Activated CD8-positive, alpha-beta memory T cell treated with anti-CD3 and anti-CD28 coated beads, Interleukin-2, amount 10 ng/mL, durations not matched to agents 7 days and 5 days (primary cell): ENCODE measurements at regions not wholly inside any gene's neighbourhood (a gene's known extent, or its start where the extent isn't known, plus 50 kb on each side); places are given as distances from the start of the nearest gene placed in this dataset.

Experiments
- ATAC-seq: fragments of 150-1000 bp; cut with Tn5 transposase; one replicate; pipeline ENCODE4 v1.10.0; 2021; ENCODE audit warnings: moderate library complexity
- CTCF ChIA-PET: fragments of 350-600 bp; sonication (Branson Sonifier 250); formaldehyde crosslinking; loops from one replicate; lab custom pipeline; 2021; ENCODE audit warnings: antibody characterized with exemption; lab: Charles Lee
- DNase-seq: peaks from one replicate; pipeline ENCODE4 v3.0.0-alpha.2; 2020
- H3K27ac Mint-ChIP-seq: one replicate; pipeline ENCODE4 v1.8.0; 2021; ENCODE audit warnings: mild to moderate bottlenecking, mixed read lengths
- H3K27me3 Mint-ChIP-seq: one replicate; pipeline ENCODE4 v1.8.0; 2021; ENCODE audit warnings: mixed read lengths
- H3K36me3 Mint-ChIP-seq: one replicate; pipeline ENCODE4 v1.8.0; 2021; ENCODE audit warnings: mild to moderate bottlenecking, mixed read lengths
- H3K4me1 Mint-ChIP-seq: one replicate; pipeline ENCODE4 v1.8.0; 2021; ENCODE audit warnings: mixed read lengths
- H3K4me3 Mint-ChIP-seq: one replicate; pipeline ENCODE4 v1.8.0; 2021; ENCODE audit warnings: mild to moderate bottlenecking, moderate library complexity, mixed read lengths
- H3K9me3 Mint-ChIP-seq: one replicate; pipeline ENCODE4 v1.8.0; 2022; ENCODE audit warnings: low read depth, mixed read lengths

GRCh38 chr22:49507607-49508292, 319.9 kb downstream of the BRD1 start:
- ATAC-seq (no peak), DNase-seq (no peak)
- peaks cover 14% of the 10 kb centered on the region for H3K4me1 Mint-ChIP-seq
- no peak overlapping the region for H3K4me3 Mint-ChIP-seq
- no peaks in the 10 kb centered on the region for H3K27me3 Mint-ChIP-seq
- H3K9me3 Mint-ChIP-seq = peaks cover 9% of the 10 kb centered on the region
- peaks cover 9% of the 10 kb centered on the region for H3K36me3 Mint-ChIP-seq
- H3K27ac Mint-ChIP-seq = no peak overlapping the region
- CTCF ChIA-PET = no interaction called here

GRCh38 chr22:49506010-49506400, 321.7 kb downstream of the BRD1 start:
- peaks cover 7% of the 10 kb centered on the region for H3K9me3 Mint-ChIP-seq
- no peak for ATAC-seq
- DNase-seq = no peak
- H3K36me3 Mint-ChIP-seq = peaks cover 5% of the 10 kb centered on the region
- no peak overlapping the region for H3K4me3 Mint-ChIP-seq
- peaks cover 2% of the 10 kb centered on the region for H3K4me1 Mint-ChIP-seq
- no peak overlapping the region for H3K27ac Mint-ChIP-seq
- CTCF ChIA-PET = interaction anchor here (0.5 kb wide), 1 partner anchor 43 kb away, joined by 3 read pairs; no protein-coding TSS in a partner anchor
- H3K27me3 Mint-ChIP-seq = no peaks in the 10 kb centered on the region

DNA sequence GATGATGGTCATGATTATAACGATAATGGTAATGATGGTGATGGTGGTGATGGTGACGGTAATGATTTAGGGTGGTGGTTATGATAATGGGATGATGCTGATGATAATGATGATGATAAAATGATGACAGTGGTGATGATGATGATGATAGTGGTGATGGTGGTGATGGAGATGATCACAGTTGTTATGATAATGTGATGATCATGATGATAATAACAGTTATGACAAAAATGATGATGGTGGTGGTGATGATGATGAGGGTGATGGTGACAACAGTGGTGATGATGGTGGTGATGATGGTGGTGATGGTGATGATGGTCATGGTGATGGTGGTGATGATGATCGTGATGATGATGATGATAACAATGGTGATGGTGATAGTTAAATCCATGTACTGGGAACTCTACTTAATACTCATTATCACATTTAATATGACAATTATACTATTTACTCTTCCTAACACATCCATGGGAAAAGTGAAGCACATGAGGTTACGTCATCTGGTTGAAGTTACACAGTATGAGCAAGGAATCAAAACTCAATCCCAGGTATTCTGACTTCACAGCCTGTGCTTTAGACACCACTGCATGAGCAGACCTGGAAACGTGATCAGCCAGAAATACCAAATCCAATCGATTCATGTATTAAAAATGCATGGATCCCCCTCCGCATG, 322.2 kb downstream of the BRD1 start:
- Mint-ChIP-seq H3K4me3 (no peak overlapping the region), H3K9me3 (peaks cover 4% of the 10 kb centered on the region), H3K27me3 (no peaks in the 10 kb centered on the region), H3K4me1 (no peaks in the 10 kb centered on the region), H3K36me3 (peaks cover 3% of the 10 kb centered on the region), H3K27ac (no peak overlapping the region)
- ATAC-seq = no peak
- DNase-seq = no peak
- CTCF ChIA-PET = no interaction called here

GRCh38 chr22:49503896-49504521, 323.7 kb downstream of the BRD1 start:
- no peak for DNase-seq
- H3K27me3 Mint-ChIP-seq = no peaks in the 10 kb centered on the region
- CTCF ChIA-PET = no interaction called here
- no peak overlapping the region for H3K4me3 Mint-ChIP-seq
- ATAC-seq = no peak
- no peaks in the 10 kb centered on the region for H3K4me1 Mint-ChIP-seq
- H3K9me3 Mint-ChIP-seq = peaks cover 2% of the 10 kb centered on the region
- no peaks in the 10 kb centered on the region for H3K36me3 Mint-ChIP-seq
- H3K27ac Mint-ChIP-seq = no peak overlapping the region

- no peaks in the 10 kb centered on the region for H3K36me3 Mint-ChIP-seq
- DNase-seq = no peak
- H3K27me3 Mint-ChIP-seq = no peaks in the 10 kb centered on the region
Measured at GRCh38 chr22:49503321-49503720, 324.4 kb downstream of the BRD1 start.

GRCh38 chr22:49502126-49502826, 325.4 kb downstream of the BRD1 start:
- H3K27ac Mint-ChIP-seq = no peak overlapping the region
- no peaks in the 10 kb centered on the region for H3K36me3 Mint-ChIP-seq
- H3K4me1 Mint-ChIP-seq = no peaks in the 10 kb centered on the region
- no peak overlapping the region for H3K4me3 Mint-ChIP-seq
- no peaks in the 10 kb centered on the region for H3K27me3 Mint-ChIP-seq
- DNase-seq (no peak), ATAC-seq (no peak)
- CTCF ChIA-PET = no interaction called here
- no peaks in the 10 kb centered on the region for H3K9me3 Mint-ChIP-seq

More at GRCh38 chr22:49503321-49503720, 324.4 kb downstream of the BRD1 start:
- Mint-ChIP-seq H3K4me1 (no peaks in the 10 kb centered on the region), H3K9me3 (peaks cover 2% of the 10 kb centered on the region), H3K27ac (no peak overlapping the region), H3K4me3 (no peak overlapping the region)
- no peak for ATAC-seq
- CTCF ChIA-PET = no interaction called here

DNA sequence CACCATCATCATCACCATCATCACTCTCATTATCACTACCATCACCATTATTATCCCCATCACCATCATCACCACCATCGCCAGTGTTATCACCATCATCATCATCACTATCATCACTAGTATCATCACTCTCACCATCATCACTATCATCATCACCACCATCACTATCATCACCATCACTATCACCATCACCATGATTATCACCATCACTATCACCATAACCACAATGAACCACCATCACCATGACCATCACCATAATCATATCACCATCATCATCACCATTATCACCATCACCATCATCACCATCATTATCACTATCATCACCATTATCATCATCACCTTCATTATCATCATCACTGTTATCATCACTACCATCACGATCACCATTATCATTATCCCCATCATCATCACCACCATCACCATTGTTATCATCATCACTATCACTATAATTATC, 326.7 kb downstream of the BRD1 start:
- Mint-ChIP-seq H3K9me3 (no peaks in the 10 kb centered on the region), H3K4me3 (no peak overlapping the region), H3K4me1 (no peaks in the 10 kb centered on the region), H3K27me3 (no peaks in the 10 kb centered on the region), H3K36me3 (no peaks in the 10 kb centered on the region), H3K27ac (no peak overlapping the region)
- ATAC-seq (no peak), DNase-seq (no peak)
- CTCF ChIA-PET = no interaction called here

GRCh38 chr22:49500076-49500460, 327.6 kb downstream of the BRD1 start:
- Mint-ChIP-seq H3K9me3 (no peaks in the 10 kb centered on the region), H3K27me3 (no peaks in the 10 kb centered on the region), H3K27ac (no peak overlapping the region), H3K4me1 (no peaks in the 10 kb centered on the region), H3K4me3 (no peak overlapping the region), H3K36me3 (no peaks in the 10 kb centered on the region)
- CTCF ChIA-PET = no interaction called here
- DNase-seq (no peak), ATAC-seq (no peak)

GRCh38 chr22:49499433-49500075, 328.1 kb downstream of the BRD1 start:
- H3K9me3 Mint-ChIP-seq = no peaks in the 10 kb centered on the region
- CTCF ChIA-PET = no interaction called here
- H3K36me3 Mint-ChIP-seq = no peaks in the 10 kb centered on the region
- DNase-seq (no peak), ATAC-seq (no peak)
- no peaks in the 10 kb centered on the region for H3K4me1 Mint-ChIP-seq
- no peak overlapping the region for H3K4me3 Mint-ChIP-seq
- no peaks in the 10 kb centered on the region for H3K27me3 Mint-ChIP-seq
- no peak overlapping the region for H3K27ac Mint-ChIP-seq

DNA sequence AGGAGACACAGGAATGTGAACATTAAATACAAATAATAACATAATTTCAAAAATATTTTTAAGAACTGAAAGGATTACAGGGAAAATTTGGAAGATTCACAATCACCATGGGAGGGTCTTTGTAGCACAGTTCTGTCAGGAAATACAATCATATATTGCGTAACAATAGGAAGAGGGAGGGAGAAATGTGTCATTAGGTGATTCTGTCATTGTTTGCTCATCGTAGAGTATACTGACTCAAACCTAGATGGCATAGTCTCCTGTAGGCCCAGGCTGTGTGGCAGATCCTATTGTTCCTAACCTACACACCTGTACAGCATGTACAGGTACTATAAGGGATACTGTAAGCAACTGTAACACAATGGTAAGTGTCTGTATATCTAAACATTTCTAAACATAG, 330.4 kb downstream of the BRD1 start:
- Mint-ChIP-seq H3K36me3 (no peaks in the 10 kb centered on the region), H3K4me1 (no peaks in the 10 kb centered on the region), H3K27me3 (no peaks in the 10 kb centered on the region), H3K9me3 (no peaks in the 10 kb centered on the region), H3K4me3 (no peak overlapping the region), H3K27ac (no peak overlapping the region)
- DNase-seq (no peak), ATAC-seq (no peak)
- CTCF ChIA-PET = no interaction called here

DNA sequence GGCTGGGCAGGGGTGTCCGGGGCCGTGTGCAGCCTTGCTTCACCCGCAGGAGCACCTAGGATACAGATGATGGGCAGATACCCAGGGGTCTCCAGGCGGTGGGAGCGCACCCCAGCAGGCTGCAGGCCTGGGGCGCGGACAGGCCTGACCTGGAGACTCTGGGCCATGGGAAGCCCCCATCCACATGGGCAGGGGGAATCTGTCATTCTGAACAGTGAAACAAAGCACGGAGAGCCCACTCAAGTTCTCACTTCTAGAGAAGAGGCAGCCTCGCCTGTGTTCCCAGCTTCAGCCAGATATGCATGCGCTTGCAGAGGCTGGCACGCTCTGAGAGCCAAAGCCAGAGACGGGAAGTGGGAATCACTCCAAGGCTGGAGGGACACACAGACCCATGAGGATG, 333.1 kb downstream of the BRD1 start:
- DNase-seq = no peak
- Mint-ChIP-seq H3K4me3 (no peak overlapping the region), H3K36me3 (no peaks in the 10 kb centered on the region), H3K9me3 (no peaks in the 10 kb centered on the region), H3K27ac (no peak overlapping the region), H3K27me3 (no peaks in the 10 kb centered on the region), H3K4me1 (no peaks in the 10 kb centered on the region)
- CTCF ChIA-PET = no interaction called here
- ATAC-seq = no peak

DNA sequence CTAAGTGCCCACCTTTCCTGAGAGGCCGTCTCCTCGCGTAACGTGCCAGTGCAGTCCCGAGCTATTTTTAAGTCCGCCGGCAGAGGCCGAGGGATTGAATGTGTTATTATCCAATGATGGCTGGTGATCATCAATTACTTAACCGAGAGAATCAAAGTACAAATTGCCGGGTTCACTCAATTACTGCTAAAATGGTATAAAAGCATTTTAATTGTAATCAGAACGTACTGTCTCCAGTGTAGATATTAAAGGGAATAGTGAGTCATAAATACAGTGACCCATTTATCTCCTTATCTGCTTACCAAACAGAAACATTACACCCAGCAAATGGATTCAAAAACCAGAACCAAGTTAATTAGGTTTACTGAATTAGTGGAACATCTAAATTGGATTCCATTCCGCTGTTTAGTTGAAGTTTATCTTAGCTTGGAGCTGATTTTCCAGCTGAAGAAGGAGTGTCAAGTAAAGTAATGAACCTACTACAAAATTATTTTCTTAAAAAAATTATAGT, 334.9 kb downstream of the BRD1 start:
- H3K27me3 Mint-ChIP-seq = no peaks in the 10 kb centered on the region
- ATAC-seq (no peak), DNase-seq (no peak)
- H3K27ac Mint-ChIP-seq = no peak overlapping the region
- no peaks in the 10 kb centered on the region for H3K9me3 Mint-ChIP-seq
- CTCF ChIA-PET = no interaction called here
- H3K4me3 Mint-ChIP-seq = no peak overlapping the region
- H3K36me3 Mint-ChIP-seq = no peaks in the 10 kb centered on the region
- H3K4me1 Mint-ChIP-seq = no peaks in the 10 kb centered on the region

- H3K9me3 Mint-ChIP-seq = no peaks in the 10 kb centered on the region
- CTCF ChIA-PET = no interaction called here
- H3K4me3 Mint-ChIP-seq = no peak overlapping the region
- ATAC-seq (no peak), DNase-seq (no peak)
- H3K27ac Mint-ChIP-seq = no peak overlapping the region
- no peaks in the 10 kb centered on the region for H3K27me3 Mint-ChIP-seq
- H3K4me1 Mint-ChIP-seq = no peaks in the 10 kb centered on the region
- no peaks in the 10 kb centered on the region for H3K36me3 Mint-ChIP-seq
Measured at GRCh38 chr22:49492308-49492707, 335.4 kb downstream of the BRD1 start.
